Upper lobe of right lung (tissue), 1 donor: ENCODE measurements at regions not wholly inside any gene's neighbourhood (a gene's known extent, or its start where the extent isn't known, plus 50 kb on each side); places are given as distances from the start of the nearest gene placed in this dataset.

Experiments used
- ATAC-seq: fragments of 200-7000 bp; cut with Tn5 transposase; one replicate; pipeline ENCODE4 v1.9.1; 2020; ENCODE audit warnings: mild to moderate bottlenecking, moderate library complexity
- DNase-seq: peaks from one replicate; pipeline ENCODE4 v3.0.0-alpha.2; 2020
- H3K27ac ChIP-seq: fragments of 200-600 bp; one replicate; pipeline ENCODE4 v1.8.0; 2022
- H3K27me3 ChIP-seq: fragments of 200-600 bp; one replicate; pipeline ENCODE4 v1.8.0; 2022; ENCODE audit warnings: mild to moderate bottlenecking
- H3K36me3 ChIP-seq: fragments of 200-600 bp; one replicate; pipeline ENCODE4 v1.8.0; 2022
- H3K4me1 ChIP-seq: fragments of 200-600 bp; one replicate; pipeline ENCODE4 v1.8.0; 2022
- H3K4me3 ChIP-seq: fragments of 200-600 bp; one replicate; pipeline ENCODE4 v1.8.0; 2022; ENCODE audit warnings: mild to moderate bottlenecking
- H3K9me3 ChIP-seq: fragments of 200-600 bp; one replicate; pipeline ENCODE4 v1.8.0; 2022
- CTCF ChIP-seq: fragments of 200-600 bp; IDR thresholded peaks from one replicate; pipeline ENCODE4 v1.8.0; 2022; ENCODE audit warnings: antibody characterized with exemption
- intact Hi-C: fragments of 100-400 bp; cut with DNase I; formaldehyde crosslinking; loops from one replicate; pipeline ENCODE4 v1.11.0; 2022
- donor health status: DM: no; HTN: yes; CAD: no; lungs with severe emphysema.

- Histone ChIP-seq H3K4me1 (no peaks in the 10 kb centered on the region), H3K4me3 (no peak overlapping the region), H3K27ac (no peak overlapping the region), H3K9me3 (no peaks in the 10 kb centered on the region), H3K36me3 (no peaks in the 10 kb centered on the region), H3K27me3 (no peaks in the 10 kb centered on the region)
- ATAC-seq, result no peak
- TF ChIP-seq CTCF, result no peak
- intact Hi-C loops, result no loop called here
- DNase-seq, result no peak
Observed at GRCh38 chr2:8264981-8265380, 416.9 kb upstream of the ID2 start.

DNA sequence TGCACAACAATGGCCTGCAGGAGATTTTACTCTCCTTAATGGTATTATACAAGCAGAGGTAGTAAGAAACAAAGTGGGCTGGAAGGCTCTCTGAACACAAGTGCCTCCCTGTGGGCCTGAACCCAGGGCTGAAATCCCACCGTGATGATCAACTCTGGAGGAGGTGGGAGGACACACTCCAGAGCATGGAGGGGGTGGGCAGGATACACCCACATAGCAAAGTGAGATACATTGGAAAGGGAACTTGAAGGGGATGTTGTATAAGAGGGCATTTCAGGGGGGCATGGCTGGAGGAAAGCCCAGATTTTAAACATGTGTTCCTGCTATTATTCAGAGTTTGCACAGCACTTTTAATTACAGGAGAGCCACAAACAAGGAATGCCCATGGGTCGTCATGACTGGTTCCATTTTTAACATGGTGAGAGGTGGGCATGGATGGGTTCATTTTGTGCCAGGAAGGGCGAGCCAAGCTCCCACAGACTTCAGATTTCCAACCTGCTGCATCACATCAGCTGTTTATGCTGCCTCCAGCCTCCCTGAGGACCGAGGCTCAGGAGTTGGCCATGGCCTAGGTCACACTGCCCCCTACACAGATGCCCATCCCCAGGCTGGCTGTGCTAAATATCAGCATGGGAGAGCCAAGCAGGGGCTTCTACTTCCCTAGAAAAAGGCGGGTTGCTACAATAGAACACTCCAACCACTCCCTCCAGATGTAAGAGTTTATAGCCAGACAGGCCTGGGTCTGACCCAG lies 416.2 kb upstream of the ID2 start:
- Histone ChIP-seq H3K27ac (no peak overlapping the region), H3K4me1 (no peaks in the 10 kb centered on the region), H3K36me3 (no peaks in the 10 kb centered on the region), H3K27me3 (no peaks in the 10 kb centered on the region), H3K9me3 (no peaks in the 10 kb centered on the region), H3K4me3 (no peak overlapping the region)
- ATAC-seq (no peak), DNase-seq (no peak)
- no peak for TF ChIP-seq CTCF
- intact Hi-C loops, result no loop called here

DNA sequence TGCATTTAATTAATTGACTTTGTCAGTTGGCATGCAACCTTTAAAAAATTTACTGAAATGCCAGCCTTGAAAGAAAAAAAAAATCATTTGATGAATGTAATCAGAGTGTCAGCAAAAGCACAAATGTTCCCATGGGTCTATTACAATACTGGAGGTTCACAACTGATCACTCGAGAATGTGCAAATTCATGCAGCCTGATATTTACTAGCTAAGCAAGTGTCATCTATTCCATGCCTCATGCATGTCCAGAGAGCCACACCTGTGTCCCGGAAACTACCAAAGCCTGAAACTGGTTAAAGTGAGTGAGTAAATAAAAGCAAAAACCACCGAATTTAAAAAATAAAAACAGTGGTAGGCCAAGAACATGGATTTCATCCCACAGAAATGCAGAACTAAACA lies 415.3 kb upstream of the ID2 start:
- Histone ChIP-seq H3K27ac (no peak overlapping the region), H3K27me3 (no peaks in the 10 kb centered on the region), H3K9me3 (no peaks in the 10 kb centered on the region), H3K4me1 (no peaks in the 10 kb centered on the region), H3K4me3 (no peak overlapping the region), H3K36me3 (no peaks in the 10 kb centered on the region)
- intact Hi-C loops, result no loop called here
- no peak for DNase-seq
- ATAC-seq, result no peak
- no peak for TF ChIP-seq CTCF

DNA sequence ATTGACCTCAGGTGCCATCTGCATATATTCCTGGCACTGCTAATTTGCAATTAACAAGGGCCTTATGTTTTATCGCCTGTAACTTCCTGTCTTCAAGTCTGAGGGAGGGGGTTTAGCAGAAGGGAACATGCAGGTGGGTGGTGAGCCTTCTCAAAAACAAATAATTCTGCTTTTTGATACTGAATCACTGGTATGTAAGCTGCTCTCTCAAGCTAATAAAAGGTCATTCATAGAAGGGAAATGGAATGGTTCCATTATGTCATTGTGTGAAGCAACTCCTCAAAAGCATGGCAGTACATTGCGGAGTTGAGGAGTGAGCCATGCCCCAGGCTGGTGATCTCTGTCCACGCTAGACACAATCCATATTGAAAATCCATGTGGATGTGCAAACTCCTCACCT lies 414.8 kb upstream of the ID2 start:
- H3K4me1 ChIP-seq, result no peaks in the 10 kb centered on the region
- ATAC-seq (no peak), DNase-seq (no peak)
- no peak for TF ChIP-seq CTCF
- H3K27me3 ChIP-seq, result no peaks in the 10 kb centered on the region
- H3K9me3 ChIP-seq, result no peaks in the 10 kb centered on the region
- H3K4me3 ChIP-seq, result no peak overlapping the region
- no peak overlapping the region for H3K27ac ChIP-seq
- intact Hi-C loops, result no loop called here
- H3K36me3 ChIP-seq, result no peaks in the 10 kb centered on the region

DNA sequence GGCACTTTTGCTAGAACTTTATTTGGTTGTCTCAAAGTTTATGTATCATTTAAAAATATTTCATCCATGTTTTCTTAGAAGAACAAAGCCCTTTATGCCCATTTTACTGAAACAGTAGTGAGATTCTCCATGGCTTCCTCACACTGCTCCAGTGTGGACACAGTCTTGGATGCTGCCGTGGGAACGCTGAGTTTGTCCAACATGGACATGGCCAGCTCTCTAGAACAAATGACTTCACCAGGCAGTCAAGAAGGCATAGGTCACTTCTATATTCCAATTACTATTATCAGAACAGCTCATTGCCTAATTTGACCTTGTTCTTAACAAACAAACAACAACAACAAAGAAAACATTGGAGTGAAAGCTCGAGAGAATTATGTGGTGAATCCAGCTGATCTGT lies 414.1 kb upstream of the ID2 start:
- Histone ChIP-seq H3K27ac (no peak overlapping the region), H3K4me3 (no peak overlapping the region), H3K4me1 (no peaks in the 10 kb centered on the region), H3K36me3 (no peaks in the 10 kb centered on the region), H3K27me3 (no peaks in the 10 kb centered on the region), H3K9me3 (no peaks in the 10 kb centered on the region)
- no peak for DNase-seq
- no peak for TF ChIP-seq CTCF
- intact Hi-C loops, result no loop called here
- ATAC-seq, result no peak
